NCI-H1092 (cell line): ENCODE measurements at regions not wholly inside any gene's neighbourhood (a gene's known extent, or its start where the extent isn't known, plus 50 kb on each side); places are given as distances from the start of the nearest gene placed in this dataset.
"Not testable (repeated sequence)": the region's sequence is repeated elsewhere in the genome, so short reads cannot be mapped to it uniquely, and the experiment has no call there.

ENCODE experiments used
- DNase-seq: peaks from one replicate; lab custom pipeline; 2025; lab: John Stamatoyannopoulos, UW

- no peak for DNase-seq
Observed at GRCh38 chr9:99479929-99480328, 257.8 kb downstream of the SEC61B start.

DNA sequence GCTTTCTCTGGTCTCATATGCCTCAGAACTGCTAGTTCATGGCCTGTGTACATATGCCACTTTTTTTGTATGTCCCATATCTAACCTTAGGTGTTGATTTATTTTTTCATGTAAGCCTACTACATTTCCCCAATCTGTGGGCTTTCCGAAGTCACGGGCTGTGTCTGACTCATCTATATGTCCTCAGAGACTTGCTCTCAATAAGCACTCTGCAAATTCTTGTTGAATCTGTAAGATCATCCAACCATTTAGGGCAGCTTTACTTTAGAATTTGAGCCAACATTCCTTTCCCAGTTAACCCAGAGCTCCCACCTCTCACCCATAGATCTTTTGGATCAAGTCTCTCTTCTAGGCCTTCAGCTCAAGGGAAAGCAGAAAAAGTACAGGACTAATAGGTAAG, 263.4 kb downstream of the SEC61B start:
- no peak for DNase-seq

DNA sequence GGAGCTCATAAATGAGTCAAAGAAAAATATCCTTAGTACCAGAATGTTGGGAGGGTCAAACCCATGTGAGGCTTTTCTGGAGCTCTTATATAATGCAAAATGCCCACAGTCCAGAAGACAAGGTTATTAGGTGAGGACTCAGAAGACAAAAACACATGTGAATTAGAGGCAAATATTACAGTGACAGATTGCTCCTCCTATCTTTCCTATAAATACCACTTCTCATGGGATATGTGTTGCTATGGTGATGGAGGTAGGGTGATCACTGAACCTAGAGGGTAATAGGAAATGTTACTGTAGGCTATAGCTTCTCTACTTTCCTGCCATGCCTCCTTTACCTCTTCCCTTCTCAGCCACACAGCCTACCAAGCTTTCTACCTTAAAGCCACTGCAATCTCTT, 264.6 kb downstream of the SEC61B start:
- no peak for DNase-seq

- no peak for DNase-seq
Observed at GRCh38 chr9:99488131-99489059, 266.3 kb downstream of the SEC61B start.

DNA sequence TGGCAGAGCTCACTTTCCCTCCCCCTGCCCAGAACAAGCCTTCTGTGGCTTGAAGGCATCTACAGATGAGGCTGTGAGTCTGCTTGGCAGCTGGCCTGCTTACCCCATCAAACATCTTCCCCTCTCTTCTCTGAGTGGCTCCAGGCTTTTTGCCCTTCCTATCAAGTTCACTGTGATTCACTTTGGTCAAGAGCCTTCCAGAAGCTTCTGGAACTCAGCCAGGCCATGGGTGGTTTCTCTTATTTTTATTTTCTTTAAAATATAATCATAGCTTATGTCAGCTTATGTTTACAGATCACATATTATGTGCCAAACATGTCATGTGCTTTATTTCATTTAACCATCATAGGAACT, 267.0 kb downstream of the SEC61B start:
- DNase-seq = no peak

DNA sequence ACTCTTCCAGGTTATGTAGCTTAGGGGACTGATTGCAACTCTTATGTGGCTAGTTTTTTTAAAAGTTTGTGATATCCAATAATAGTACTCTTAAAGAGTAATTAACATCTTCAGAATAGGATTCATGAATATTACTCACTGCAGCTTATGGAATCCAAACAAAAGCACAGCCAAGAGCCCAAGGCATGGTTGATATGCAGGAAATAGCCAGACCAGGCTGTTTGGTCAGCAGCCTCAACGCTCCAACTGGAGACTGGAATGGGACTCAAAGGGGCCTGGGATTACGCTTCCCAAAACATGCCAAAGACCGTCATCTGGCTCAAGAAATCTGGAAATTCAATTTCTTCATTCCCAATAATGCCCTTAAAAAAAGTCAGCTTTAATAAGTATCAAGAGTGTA, 268.6 kb downstream of the SEC61B start:
- no peak for DNase-seq

- no peak for DNase-seq
Observed at GRCh38 chr9:99491408-99492158, 269.5 kb downstream of the SEC61B start.

GRCh38 chr9:99497641-99498040, 275.6 kb downstream of the SEC61B start:
- DNase-seq = no peak

- DNase-seq = not testable (repeated sequence)
Observed at GRCh38 chr9:99498979-99499378, 276.9 kb downstream of the SEC61B start.

DNA sequence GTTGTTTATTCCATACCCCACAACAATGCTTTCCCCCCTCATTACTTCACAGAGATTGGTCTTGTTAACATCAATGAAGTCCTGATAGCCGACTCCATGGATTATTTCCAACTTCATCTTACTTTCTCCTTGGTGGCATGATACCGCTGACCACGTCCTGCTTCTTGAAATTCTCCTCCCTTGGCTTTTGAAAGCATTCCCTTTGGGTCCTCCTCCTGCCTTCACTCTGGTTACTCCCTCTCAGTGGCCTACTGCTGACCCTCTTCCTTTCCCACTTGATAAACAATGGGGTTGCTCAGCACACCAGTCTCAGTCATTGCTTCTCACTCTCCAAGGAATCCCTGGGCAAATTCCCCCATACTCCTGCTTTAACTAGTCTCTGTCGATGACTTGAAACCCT, 283.9 kb downstream of the SEC61B start:
- DNase-seq = no peak

DNA sequence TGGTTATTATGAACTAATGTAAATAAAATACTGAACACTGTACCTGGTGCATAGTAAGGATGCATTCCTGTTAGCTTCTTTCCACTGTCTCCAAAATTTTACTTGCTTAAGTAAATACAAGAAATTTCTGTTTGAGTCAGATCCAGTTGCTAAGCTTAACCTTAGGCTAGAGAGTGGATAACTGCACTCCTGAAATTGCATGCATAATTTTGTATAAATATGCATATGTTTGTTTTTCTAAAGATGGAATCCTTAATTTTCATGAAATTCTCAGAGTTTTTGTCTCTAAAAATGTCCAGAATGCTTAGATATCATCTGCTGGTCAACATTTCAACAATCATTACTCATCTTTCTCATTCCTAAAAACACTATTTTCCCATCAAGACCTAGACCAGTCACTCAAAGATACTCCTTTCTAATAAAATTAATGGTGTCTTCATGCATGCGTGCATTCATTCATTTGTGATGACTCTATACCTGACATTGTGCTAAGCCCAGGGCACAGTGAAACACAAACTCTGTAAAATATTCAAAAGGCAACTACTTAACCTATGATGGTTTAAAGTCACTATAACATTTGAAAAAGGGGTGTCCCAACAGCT, 284.8 kb downstream of the SEC61B start:
- no peak for DNase-seq

DNA sequence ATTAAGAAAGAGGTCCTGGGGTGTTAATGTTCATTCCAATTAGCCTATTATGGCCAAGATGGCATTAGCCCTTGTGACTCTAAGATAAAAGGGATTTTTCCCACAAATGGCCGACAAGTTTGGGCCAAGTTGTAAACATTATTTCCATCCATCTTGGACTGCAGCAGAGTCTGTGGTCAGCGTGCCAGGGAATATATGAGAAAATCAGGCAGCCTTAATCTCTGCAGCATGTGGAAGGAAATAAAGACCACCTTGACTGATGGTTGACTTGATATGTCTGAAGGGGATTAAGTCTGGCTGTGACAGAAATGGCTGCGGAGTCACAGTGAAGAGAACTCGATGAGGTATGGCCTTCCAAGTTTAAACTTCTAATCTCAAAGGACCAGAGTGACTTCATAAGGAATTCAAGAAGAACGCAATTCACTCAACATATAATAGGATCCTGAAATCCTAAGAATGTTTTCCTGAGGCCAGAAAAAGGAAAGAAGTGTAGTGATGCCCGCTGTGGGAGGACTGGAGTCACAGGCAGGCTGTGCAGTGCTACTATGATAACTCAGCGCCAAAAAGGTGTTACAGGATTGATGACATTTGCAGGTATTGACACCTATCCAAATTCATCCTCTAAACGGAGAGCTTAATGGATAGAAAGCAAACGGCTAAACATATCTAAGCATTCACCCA, 287.1 kb downstream of the SEC61B start:
- DNase-seq = no peak

- DNase-seq = no peak
Observed at GRCh38 chr9:99509900-99510535, 287.9 kb downstream of the SEC61B start.

DNA sequence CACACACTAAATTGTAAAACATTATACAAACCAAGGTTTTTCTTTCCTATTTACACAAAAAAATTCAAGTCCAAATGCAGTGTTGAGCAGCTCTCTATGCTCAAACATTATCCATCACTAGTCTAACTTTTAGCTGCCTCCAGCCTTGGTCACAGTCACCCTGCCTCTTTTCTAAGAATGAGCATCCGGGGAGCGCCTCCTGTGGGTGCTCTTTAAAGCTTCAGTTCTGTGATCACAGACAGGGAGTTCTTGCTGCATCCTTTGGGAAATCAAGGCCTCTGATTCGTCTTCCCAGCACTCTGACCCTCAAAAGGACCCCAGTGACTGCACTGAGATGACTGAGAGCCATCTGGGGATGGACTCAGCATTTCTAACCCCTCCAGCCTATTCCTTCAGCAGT, 289.6 kb downstream of the SEC61B start:
- no peak for DNase-seq

DNA sequence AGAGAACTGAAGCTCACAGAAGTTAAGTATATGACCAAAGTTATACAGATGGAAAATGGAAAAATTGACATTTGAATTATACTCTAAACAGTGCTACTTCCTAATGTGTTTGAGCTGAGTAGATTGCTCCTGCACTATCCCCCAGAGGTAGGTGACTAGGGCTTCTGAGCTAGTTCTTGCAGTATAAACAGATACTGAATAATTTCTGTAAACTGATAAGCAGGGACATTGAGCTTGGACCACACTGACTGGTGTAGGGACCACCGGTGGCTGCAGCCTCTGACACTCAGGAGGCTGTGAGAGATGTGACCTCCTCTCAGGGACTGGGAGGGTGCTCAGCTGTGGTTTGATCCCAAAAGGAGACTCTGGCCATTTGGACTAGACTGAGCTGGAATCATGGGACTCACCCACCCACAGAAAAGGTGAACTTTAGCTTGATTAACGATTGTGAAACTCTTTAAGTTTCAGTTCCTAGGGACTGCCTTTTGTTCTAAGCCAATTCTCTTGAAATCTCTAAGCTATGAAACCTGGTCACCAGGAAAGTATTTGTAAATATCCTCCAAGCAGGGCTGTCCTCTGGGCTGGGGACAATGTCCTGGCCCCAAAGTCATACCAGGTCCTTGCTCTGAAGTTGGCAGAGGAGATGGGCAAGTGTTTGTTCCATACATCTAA, 291.5 kb downstream of the SEC61B start:
- DNase-seq = no peak

- DNase-seq = no peak
Observed at GRCh38 chr9:99515093-99515492, 293.0 kb downstream of the SEC61B start.

DNA sequence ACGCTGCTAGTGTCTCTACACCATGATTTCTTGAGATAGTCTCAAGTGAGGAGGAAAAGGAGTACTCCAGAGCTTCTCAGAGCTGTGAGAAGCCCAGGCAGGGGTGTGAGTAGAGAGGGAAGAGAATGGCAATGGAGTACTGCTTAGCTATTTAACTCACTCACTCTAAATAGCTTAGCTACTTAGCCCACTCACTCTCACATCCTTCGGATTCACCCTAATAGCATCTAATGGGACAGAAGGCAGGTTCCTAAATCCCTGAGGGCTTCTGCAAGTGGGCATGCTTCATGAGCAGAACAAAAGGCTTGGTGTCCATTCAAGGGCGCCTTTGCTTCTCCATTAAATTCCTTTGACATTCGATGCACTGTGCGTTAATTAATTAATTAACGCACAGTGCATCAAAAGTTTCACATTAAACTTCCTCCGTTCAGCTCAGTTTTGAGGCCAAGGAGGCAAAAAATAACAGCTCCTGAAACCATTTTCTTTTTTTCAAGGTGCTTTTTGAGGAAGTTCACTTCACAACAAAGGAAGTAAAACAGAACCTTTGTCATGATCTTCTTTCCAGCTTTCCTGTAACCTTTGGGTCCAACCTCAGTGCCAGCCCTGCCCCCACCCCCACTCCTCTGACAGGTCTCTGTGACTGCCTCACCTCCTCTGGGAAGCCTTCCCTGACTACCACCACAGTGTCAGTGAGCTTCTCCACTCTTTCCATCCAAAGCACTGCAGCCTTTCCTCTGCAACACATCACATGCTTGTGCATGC, 294.0 kb downstream of the SEC61B start:
- DNase-seq = no peak

GRCh38 chr9:99516657-99517049, 294.6 kb downstream of the SEC61B start:
- DNase-seq = no peak

DNA sequence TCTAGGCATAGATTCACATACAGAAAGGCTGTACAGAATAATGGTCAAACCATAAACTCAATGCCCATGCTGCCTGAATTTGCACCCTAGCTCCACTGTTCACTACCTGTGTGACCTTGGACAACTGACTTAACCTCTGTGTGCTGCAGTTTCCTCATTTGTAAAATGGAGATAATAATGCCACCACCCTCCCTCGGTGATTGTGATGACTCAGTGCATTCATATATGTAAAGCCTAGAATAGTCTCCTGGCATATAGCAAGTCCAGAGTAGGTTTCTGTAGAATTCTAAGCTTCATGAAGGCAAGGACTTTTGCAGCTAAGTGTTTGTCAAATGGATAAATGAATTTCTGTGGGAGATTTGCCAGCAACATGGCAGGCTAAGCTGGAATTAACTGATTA, 297.8 kb upstream of the NR4A3 start:
- no peak for DNase-seq

- DNase-seq = no peak
Observed at GRCh38 chr9:99531313-99531712, 290.4 kb upstream of the NR4A3 start.

DNA sequence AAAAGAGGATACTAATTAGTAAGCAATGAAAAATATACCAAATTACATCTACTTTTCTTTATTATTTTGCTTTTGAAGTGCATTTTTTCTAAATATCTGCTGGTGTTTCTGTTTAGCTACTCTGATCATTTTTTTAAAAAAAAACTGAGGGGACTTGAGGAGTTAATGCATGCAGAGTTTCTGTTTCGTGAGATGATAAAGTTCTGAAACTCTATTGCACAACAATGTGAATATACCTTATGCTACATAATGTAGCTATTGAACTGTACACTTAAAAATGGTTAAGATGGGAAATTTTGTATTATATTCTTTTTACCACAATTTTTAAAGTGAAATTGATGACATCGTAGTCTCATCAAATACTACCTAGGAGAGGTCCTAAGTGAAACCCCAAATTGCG, 288.3 kb upstream of the NR4A3 start:
- no peak for DNase-seq
